GM18505 (cell line): ENCODE measurements at regions not wholly inside any gene's neighbourhood (a gene's known extent, or its start where the extent isn't known, plus 50 kb on each side); places are given as distances from the start of the nearest gene placed in this dataset.
"Not testable (repeated sequence)": the region's sequence is repeated elsewhere in the genome, so short reads cannot be mapped to it uniquely, and the experiment has no call there.

Source experiments
- ATAC-seq: cut with Tn5 transposase; IDR thresholded peaks from one replicate; pipeline ENCODE4 v1.9.1; 2021; ENCODE audit not compliant: unreplicated experiment
- POLR2A ChIP-seq: IDR thresholded peaks from 4 replicates; pipeline ENCODE4 v1.6.1; 2011; ENCODE audit warnings: borderline replicate concordance; ENCODE audit not compliant: insufficient read depth, insufficient read length; ENCODE audit errors: extremely low read depth

DNA sequence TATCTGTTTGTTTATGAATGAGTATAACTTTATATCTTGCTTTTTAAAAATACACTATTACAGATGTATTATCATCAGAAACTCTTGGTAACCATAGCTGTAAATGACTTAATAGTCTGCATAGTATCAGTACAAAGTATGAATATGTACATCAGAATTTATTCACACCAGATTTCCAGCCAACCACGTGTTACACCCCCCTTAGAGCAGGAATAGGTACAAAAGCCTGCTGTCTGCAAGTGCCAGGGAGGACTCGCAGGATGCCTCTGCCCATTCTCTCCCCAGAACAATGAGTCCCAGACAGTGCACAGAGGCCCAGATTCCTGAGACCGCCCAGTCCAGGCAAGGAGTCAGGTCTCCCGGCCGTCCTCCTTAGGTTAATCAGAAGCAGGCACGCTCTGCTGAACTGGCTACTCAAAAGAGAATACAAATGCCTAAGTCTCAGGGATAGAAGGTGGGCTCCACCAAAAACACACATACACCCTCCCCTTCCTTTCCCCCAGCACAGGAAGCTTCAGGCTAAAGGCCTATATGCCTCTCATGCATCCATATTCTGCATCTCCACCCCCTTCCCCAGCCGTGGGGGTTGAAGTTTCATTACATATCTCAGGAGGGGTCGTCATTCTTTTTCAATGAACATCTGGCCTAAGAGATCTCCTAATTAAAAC lies 159.1 kb upstream of the CDH11 start:
- no peak for TF ChIP-seq POLR2A
- ATAC-seq = no peak

DNA sequence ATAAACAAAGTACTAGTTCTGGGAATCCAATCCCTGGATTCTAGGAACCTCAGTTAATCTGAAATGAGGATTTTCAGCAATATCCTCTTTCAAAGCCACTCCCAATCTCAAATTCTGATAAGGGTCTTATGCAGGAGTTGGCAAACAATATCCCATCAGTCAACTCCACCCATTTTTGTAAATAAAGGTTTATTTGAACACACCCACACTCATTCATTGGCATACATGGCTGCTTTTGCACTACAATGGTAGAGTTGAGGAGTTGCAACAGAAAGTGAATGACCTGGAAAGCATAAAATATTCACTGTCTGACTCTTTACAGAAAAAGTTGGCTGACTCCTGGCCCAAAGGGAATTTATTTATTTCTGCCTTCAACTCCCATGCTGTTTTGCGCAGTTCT lies 157.7 kb upstream of the CDH11 start:
- no peak for ATAC-seq
- no peak for TF ChIP-seq POLR2A

DNA sequence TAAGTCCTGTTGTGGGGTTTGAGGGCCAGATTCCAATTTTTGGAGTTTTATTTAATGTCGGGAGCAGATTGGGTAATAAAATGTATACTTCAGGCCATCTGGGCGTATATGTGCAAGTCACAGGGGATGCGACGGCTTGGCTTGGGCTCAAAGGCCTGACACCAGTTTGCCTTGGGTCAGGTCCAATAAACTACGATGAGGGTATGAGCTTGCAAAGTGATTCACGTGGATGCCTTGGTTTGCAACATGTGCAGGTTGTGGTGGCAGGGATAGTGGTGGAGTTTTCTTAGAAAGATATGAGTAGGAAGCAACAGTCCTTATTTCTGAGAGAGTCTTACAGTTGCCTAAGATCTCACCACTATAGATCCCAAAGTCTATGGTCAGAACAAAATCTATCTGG lies 157.0 kb upstream of the CDH11 start:
- ATAC-seq = no peak
- TF ChIP-seq POLR2A = no peak

DNA sequence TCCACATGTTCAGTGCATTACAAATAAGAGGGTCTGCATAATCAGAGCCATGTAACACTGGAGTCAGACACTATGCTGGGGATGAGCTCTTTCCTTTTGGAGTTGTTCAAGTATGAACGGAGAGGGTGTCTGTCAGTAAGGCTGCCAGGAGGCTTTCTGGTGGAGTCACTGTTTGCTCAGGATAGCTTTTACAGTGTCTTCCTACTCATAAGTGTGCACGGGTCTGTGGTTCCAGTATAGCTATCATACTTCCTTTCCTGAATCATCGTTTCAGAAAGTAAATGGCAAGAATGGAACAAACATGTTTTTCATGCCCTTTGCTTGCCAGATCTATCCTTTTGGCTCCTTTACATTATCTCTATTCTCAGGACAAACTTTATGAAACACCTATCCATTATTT lies 152.7 kb upstream of the CDH11 start:
- TF ChIP-seq POLR2A = no peak
- no peak for ATAC-seq

DNA sequence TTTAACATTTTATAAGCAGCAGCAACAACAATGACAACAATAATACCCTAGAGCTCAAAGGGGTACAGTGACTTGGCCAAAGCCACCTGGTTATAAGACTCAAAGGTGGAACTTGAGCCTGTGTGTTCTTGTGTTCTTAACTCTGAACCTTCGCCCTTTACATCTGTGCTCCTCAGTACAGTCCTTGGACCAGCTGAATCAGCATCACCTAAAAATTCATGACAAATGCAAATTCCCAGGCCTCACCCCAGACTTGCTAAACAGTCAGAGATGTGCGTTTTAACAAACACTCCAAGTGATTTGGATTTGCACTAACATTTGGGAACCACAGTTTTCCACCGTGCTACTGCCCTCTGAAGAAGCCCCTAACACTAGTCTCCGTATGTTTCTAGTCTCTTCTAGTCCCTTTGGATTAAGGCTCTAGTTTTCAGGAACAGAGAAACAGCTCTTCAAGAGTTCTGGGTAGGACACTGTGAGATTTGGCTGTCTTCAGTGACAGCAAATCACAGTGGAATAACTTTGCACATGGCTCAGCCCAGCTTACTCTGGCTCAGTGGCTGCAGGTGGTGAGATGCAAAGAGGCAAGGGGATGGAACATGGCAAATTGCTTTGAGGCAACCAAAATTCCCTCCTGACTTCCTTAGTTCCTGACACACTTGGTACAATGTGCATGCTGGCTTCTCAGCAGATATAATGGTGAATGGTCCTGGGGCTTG lies 151.0 kb upstream of the CDH11 start:
- TF ChIP-seq POLR2A = no peak
- no peak for ATAC-seq

DNA sequence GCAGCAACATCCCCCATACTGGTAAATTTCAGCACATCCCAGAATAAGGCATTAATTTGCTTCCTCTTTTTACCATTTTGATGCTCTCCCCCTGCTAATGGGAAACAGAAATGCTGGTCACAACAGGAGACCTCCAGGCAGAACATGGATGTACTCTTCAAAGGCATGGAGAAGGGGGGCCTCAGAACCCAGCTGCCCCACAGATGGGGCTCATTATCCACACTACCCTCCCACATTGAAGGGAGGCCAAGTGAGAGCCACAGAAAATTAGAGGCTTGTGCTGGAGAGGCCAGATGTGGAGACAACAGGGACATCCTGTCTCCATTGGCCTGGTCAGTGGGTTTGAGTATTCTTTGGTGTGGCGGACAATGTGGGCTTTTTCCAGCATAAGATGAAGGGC lies 150.1 kb upstream of the CDH11 start:
- ATAC-seq = no peak
- no peak for TF ChIP-seq POLR2A

DNA sequence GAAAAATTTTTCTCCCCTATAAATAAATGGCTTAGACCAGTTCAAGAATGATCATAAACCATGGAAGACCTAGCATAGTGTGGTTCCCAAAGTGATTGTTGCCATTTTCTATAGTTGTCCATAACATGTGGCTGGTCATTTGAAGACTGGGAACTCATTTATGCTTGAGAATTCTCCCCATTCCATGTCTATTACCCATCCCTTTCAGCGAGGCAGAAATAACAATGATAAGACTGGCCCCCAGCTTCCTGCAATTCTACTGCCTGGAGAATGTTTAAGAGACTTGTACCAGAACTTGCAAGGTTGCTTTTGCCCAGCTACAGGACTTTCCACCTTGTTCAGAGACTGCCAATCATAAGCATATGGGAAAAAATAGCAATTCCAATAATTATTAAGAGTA lies 146.5 kb upstream of the CDH11 start:
- ATAC-seq = no peak
- TF ChIP-seq POLR2A = no peak

DNA sequence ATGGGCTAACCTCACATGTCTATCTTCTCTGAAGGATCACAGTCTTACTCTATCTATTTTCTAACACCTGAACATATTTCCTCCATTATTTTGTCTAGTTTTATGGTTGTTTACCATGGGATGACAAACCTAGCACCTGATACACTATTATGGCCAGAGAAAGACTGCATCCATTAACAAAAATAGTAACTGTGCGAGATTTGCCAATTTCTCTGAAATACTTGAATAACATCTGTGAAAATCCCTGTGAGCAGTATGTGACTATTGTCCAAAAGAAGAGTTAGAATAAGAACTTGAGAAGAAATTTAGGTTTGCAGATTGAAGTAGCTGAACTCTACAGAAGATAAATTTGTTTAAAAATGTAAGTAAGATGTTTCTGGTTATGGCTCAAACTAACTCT lies 142.0 kb upstream of the CDH11 start:
- no peak for ATAC-seq
- no peak for TF ChIP-seq POLR2A

DNA sequence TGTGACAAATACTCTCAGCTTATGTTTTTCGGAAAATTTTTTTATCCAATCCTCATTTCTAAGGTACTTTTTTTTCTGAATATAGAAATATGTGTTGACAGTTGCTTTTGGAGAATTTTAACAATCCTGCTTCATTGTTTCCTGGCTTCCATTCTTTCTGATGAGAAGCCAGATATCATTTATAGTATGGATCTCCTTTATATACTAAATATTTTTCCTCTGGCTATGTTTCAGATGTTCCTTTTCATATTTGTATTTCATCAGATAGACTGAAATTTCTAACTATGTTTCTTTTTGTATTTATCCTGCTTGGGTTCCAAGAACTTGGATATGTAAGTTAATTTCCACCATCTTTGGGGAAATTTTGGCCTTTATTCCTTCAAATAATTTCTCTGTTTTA lies 138.9 kb upstream of the CDH11 start:
- TF ChIP-seq POLR2A = no peak
- no peak for ATAC-seq

DNA sequence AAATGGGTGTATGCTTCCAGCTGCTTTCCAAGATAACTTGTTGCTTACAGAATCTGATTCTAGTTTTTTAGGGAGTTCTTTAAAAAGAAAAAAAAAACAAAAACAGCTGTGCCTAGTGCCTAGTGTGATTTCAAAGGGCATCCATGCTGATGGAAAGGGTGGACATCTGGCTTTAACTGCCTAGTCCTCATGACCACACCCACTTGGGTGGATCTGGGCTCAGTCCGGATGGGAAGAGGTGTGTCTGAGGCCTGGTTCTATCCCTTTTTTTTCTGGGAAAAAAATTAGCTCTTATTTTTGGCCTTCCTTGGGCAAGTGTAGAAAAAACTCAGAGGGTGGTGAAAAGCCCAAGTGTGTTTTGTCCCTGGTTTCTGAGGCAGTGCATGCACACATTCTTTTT lies 132.3 kb upstream of the CDH11 start:
- no peak for ATAC-seq

DNA sequence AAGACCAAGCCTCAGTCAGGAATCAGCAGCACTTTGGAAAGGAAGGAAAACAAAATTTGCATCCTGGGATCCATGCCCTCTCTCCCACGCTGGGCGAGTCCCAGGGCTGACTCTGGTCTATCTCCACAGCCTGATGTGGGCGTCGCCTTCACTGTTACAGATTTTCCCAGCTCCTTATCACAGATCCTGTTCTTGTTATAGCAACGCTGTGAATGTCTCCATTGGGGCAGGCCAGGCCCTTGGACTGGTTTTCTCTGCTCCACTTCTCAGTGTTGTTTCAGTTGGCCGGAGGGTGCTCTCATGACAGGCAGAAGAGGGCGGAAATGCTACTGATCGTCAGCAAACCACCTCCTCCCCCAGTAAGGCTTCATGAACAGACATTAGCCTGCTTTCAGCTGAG lies 127.9 kb upstream of the CDH11 start:
- TF ChIP-seq POLR2A = no peak
- no peak for ATAC-seq

More for the DNA sequence above, 132.3 kb upstream of the CDH11 start:
- TF ChIP-seq POLR2A = no peak

DNA sequence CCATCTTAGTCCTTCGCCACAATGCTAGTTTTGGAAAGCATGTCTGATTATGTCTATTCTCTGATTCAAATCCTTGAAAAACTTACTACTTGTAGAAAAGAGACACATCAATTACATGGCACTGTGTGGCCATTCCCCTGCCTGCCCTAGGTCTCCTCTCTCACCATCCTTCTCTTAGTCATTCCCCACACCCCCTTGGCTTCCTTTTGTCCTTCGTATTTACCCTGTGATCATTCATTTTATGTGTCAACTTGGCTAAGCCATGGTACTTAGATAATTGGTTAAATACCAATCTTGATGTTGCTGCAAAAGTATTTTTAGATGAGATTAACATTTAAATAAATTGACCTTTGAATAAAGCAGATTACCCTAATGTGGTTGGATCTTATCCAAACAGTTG lies 122.9 kb upstream of the CDH11 start:
- no peak for TF ChIP-seq POLR2A
- no peak for ATAC-seq

DNA sequence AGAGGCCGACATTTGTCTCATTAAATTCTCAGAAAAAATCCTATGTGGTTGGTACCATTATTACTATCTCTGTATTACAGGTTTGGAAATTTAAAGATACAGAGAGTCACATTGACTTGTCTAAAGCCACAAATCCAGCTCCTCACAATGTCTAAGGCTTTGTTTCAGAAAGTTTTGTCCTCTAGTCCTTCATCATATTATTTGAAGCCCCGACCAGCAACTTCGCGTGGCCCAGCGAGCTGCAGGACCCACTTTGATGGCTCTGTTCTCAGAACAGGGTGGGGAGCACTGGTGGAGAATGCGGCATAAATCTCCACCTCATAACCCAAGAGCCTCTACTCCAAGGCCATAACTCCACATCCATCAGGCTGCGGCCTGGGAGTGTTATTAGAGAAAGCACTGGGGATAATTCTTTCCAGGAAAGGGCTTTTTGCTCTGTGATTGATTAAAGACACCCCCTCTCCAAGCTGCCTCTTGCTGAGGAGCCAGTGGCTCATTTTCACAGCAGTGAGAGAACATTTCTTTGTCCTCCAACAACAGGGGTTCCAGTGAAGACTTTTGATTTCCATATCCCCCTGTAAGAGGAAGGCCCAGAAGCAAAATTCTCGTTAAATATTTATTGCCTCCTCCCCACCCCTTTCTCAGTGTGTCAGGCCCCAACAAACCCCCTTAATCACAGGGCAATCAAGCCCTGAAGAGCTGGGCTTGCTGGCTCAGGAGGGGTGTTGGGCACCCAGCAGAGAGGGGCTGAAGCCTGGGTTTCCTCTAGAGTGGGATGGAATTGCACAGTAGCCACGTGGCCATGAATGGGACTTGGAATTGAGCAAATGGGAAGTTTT lies 113.7 kb upstream of the CDH11 start:
- no peak for ATAC-seq
- TF ChIP-seq POLR2A = no peak

DNA sequence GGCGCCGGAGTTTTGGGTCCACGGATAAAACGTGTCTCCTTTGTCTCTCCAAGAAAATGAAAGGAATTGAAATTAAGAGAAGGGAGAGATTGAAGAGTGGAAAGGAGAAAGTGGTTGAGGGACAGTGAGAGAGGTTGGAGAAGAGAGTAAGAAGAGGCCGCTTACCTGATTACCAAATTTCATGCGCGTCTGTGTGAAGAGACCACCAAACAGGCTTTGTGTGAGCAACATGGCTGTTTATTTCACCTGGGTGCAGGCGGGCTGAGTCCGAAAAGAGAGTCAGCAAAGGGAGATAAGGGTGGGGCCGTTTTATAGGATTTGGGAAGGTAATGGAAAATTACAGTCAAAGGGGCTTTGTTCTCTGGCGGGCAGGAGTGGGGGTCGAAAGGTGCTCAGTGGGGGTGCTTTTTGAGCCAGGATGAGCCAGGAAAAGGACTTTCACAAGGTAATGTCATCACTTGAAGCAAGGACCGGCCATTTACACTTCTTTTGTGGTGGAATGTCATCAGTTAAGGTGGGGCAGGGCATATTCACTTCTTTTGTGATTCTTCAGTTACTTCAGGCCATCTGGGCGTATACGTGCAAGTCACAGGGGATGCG lies 113.0 kb upstream of the CDH11 start:
- not testable (repeated sequence) for ATAC-seq
